GM21381 (cell line): ENCODE measurements at regions not wholly inside any gene's neighbourhood (a gene's known extent, or its start where the extent isn't known, plus 50 kb on each side); places are given as distances from the start of the nearest gene placed in this dataset.
"Not testable (repeated sequence)": the region's sequence is repeated elsewhere in the genome, so short reads cannot be mapped to it uniquely, and the experiment has no call there.

Experiments
- ATAC-seq: cut with Tn5 transposase; IDR thresholded peaks from one replicate; pipeline ENCODE4 v1.9.1; 2021; ENCODE audit warnings: mild to moderate bottlenecking, moderate library complexity; ENCODE audit not compliant: unreplicated experiment

DNA sequence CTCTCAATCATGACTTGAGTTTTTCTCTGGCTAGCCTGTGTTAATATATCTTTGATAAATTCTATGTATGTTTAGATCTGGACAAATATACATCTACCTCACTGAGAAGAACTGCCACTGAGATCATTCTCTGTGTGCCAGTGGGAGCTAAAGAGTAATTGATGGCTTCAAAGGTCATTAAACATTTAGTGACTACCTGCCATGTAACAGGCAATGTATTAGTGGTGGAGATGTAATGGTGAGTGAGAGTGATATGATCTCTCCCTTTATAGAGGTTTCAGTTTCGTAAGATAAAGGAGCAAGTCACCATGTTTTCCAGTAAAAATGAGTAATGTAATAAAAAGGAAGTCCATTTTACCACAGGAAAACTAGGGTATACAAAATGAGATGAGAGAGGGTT, 235.8 kb upstream of the CDH8 start:
- ATAC-seq, result no peak

DNA sequence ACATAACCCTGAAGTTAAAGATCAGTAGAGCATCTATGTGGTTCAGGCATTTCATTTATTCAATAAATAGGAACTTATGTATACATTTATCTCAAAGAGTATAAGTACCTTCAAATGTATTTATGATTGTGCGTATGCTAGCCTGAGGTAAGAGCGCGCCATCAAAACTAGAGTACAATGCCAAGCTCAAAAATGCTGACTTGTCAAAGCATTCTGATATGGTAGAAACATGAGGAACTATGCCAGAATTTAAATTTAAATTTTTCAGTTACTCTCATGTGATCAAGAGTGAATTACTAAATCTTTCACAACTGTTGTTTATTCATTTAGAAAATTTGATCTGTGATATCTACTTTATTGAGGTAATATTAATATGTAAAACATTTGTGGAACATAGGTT, 225.5 kb upstream of the CDH8 start:
- no peak for ATAC-seq

DNA sequence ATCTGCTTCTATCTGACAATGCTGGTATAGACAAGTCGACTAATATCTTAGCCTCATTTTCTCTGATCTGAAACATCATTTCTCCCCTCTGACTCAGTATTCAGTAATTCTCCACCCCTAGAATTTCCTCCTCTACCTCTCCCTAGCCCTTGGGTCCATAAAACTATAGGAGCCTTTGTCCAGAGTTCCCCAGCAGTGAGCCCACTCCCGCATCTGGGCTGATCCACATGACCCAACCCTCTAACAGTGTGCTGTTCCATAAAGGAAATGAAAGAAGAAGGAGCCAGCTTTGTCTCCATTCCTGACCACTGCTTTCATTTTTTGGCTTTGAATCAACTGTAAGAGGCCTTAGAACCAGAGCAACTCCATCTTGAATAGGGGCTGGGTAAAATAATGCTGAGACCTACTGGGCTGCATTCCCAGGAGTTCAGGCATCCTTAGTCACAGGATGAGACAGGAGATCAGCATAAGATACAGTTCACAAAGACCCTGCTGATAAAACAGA, 222.7 kb upstream of the CDH8 start:
- ATAC-seq, result not testable (repeated sequence)

DNA sequence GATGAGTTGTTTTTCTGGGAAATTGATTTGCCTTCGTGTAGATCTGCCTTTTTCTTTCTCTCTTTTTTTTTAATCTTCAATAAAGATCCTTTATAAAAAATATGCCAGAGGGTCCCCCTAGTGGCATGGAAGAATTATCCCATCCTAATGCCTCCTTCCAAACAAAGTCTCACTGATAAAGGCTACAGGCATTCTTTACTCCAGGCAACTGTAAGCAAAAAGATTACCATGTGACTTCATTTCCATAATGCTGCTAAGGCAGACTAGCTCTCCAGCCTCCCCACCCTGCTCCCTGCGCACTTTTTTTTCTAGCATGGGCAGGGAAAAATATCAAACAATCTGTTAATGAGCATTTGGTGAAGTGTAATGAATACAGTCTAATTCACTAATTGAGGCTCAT, 220.2 kb upstream of the CDH8 start:
- ATAC-seq, result no peak

DNA sequence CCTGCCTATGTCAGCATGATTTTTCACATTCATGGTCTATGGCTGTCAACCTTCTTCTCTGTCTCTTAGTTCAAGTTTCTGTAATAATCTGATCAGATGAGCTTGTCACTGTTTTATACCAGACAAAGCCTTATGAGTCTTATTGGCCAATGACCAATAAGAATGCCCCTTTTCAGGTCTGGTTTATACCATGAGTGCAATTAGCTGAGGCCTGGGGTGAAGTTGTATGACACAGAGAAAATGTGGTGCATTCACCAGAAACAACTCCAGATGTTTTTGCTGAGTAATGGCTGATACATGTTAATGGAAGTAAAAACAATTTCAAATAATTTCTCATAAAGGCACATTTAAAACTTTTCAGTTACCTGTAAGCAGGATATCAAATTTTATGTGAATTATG, 218.6 kb upstream of the CDH8 start:
- ATAC-seq, result no peak

DNA sequence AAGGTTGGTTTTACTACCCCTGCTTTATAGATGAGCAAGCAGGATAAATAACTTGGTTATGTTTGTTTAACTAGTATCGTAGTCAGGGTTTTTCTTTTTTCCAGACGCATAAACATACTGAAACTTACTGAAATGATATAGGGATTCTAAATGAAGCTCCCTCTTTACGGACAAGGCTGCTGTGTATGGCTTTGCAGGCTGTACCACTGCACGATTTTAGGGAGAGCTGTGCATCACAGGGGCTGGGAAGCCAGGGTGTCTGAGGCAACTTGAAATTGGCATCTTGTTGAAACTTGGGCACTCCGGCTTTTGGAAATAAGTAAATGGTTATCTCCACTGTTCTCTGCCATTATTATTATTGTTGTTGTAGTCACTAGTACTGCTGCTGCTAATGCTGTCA, 218.1 kb upstream of the CDH8 start:
- ATAC-seq, result no peak

DNA sequence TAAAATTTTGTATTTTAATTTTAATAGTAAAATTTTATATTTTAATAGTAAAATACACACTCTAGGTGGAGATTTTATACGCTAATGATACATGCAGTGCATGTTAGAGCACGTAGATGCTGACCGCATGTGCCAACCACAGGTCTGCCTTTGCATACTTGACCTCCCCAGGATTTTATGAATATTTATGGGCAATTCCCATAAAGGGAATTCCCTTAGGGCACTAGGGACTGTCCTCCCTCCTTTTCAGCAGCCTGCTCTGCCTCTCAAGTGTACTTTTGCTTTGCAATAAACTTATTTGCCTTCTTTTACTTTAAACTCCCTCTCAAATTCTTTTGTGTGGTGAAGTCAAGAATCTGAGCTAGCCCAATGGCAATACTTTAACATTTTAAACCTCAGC, 217.7 kb upstream of the CDH8 start:
- ATAC-seq, result no peak

DNA sequence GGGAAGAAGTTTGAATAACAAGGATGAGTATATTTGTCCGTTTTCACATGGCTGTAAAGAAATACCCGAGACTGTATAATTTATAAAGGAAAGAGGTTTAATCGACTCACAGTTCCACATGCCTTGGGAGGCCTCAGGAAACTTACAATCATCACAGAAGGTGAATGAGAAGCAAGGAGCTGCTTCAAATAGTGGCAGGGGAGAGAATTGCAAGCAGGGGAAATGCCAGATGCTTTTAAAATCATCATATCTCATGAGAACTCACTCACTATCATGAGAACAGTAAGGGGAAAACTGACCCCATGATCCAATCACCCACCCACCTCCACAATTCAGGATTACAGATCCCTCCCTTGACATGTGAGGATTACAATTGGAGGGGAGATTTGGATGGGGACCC, 212.8 kb upstream of the CDH8 start:
- ATAC-seq, result no peak

DNA sequence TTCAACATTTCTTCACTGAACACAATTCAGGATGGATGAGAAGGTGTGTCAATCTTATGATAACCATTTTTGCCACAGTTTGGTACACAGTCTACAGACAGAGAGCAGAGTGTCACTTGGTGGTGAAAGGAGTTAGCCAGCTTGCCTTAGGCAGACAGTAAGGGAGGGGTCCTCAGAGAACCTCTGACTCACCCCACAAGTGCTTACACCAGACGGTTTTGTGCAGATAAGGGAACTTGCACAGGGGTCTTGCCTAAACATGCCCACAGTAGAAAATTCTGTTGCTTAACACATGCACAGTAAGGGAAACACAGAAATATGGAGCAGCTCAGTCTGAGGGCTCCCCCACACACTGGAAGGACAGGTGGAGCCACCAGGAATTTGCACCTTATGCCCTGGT, 204.5 kb upstream of the CDH8 start:
- no peak for ATAC-seq

DNA sequence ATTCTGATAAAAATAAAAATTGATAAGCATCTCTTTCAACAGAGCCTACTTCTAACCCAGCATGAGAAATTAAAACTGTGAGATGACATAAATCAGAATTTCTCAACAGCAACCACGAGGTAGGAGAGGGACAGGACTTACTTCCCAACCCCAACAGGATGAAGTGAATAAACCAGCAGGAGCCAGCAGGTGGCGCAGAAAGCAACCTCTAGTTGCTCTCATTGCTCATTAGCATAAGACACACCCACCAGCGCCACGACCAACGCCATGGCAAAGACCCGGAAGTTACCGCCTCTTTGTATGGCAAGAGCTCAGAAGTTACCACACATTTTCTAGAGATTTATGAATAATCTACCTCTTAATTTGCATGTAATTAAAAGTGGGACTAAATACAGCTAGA, 189.4 kb upstream of the CDH8 start:
- peak; percentile 79 for ATAC-seq

DNA sequence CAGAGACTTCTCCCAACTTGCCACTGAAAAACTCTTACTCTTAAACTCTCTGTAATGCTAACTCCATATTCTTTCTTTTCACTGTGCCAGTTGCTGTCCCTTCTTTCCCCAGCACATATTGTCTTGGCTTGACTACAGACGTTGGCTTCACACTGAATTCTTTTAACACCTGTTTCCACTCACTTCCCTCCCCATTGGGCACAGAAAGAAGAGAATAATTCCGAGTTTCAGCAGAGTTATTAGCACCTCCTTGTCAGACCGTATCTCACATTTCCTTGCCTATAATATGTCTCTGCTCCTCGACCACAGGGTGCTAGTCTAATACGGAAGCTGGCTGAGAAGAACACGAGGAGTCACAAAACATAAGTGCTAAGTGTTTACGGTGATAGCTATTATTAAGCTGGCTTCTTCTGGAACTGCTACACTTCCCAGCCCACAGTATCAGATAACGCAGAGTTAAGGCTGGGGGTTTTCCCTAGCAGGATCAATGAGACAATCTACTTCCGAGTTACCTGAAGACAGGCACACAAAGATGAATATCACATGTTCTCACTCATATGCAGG, 188.5 kb upstream of the CDH8 start:
- ATAC-seq, result no peak

DNA sequence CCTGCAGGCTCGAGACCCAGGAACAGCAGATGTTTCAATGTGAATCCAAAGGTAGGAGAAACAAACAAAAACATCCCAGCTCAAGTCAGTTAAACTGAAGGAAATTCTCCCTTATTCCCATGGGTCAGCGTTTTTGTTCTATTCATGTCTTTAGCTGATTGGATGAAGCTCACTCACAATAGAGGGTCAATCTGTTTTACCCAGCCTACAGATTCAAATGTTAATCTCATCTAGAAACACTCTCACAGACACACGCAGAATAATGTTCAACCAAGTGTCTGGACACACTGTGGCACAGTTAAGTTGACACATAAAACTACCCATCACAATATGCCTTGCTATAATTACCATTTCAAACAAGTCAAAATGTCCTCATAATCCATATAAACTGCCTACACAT, 180.6 kb upstream of the CDH8 start:
- no peak for ATAC-seq

DNA sequence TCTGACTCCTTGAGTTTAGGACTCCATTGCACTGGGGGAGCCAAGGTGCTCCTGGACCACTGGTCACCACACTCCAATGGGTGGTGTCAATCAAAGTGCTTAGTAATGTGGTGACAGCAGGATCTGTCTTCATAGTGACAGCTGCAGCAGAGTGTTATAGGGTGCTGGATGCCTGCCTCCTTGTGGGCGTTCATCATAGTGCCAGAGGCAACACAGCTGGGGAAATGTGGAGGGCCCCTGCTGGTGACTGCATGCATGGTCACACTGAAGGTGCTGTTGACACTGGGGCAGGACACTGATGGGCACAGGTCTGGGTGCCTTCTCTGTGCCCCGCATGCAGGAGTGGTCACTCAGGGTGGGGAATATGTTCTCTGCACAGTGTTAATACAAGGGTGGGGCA, 177.5 kb upstream of the CDH8 start:
- ATAC-seq, result no peak

DNA sequence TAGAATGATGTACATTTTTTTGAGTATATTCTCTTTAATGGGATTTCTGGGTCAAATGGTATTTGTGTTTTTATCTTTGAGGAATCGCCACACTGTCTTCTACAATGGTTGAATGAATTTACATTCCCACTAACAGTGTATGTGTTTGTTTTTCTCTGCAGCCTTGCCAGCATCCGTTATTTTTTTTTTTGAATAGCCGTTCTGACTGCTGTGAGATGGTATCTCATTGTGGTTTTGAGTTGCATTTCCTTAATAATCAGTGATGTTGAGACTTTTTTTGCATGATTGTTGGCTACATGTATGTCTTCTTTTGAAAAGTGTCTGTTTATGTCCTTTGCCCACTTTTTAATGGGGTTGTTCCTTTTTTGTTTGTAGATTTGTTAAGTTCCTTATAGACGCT, 172.7 kb upstream of the CDH8 start:
- ATAC-seq, result no peak

DNA sequence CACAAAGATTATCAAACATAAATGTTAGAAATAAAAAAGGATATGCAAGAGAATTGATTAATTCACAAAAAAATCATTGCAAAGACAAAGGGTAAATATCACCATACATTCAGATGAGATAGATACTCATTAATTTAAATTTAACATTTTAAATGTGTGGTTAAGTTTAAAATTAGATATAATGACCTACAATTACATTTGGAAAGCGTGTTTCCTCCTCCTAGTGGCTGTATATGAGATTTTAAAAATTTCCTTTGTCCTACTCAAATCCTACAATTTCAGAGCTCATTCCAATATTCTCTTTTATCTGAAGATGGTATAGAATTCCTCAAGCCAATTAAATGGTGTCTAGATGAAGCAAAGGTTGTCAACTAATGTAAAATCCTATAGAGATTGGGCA, 169.2 kb upstream of the CDH8 start:
- no peak for ATAC-seq

DNA sequence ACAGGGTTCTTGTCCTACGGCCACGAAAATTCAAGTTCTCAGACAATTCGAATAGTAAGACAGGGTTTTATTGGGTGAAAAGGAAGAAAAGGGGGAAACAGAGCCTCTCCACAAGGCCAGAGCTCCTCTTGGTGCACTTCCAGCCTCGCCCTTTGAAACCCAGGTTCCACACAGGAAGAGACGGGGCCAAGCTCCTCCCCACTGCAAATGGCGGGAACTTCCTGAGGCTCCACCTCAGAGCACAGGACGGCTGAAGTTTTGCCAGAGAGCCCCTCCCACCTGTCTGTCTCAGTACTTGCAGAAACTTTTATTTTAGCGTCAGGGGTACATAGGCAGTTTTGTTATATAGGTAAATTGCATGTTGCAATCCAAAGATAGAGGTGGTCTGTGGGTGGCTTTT, 165.7 kb upstream of the CDH8 start:
- ATAC-seq, result no peak

DNA sequence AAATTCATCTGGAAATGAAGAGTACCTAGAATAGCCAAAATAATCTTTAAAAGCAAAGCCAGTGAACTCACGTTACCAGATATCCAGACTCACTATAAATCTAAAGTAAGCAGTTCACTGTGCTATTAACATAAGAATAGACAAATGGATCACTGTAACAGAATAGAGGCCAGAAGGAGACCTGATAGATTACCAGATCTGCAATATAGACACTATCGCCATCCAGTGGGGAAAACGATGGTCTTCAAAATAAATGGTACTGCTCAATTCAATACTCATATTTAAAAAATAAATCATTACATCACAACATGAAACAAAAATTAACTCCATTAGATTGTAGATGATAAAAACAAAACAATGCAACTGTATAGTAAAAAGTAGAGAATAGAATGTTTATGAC, 158.6 kb upstream of the CDH8 start:
- no peak for ATAC-seq

DNA sequence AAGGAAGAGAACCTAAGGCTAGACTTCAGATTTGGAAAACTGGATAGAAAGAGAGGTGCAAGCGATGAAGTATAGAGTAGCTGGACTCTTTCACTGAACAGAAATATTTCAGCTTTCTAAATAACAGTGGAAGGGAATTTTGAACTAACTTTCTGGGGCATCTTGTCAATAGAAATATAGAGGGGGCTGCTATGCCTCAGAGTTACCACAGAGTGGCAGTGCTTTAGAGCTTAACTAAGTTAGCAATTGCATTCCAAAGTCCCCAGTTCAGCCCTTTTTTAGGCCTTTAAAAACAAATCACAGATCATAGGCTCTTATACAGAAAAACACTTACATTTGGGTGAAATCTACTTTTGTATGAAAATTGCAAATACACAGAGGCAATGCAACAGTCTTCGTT, 154.2 kb upstream of the CDH8 start:
- ATAC-seq, result no peak

DNA sequence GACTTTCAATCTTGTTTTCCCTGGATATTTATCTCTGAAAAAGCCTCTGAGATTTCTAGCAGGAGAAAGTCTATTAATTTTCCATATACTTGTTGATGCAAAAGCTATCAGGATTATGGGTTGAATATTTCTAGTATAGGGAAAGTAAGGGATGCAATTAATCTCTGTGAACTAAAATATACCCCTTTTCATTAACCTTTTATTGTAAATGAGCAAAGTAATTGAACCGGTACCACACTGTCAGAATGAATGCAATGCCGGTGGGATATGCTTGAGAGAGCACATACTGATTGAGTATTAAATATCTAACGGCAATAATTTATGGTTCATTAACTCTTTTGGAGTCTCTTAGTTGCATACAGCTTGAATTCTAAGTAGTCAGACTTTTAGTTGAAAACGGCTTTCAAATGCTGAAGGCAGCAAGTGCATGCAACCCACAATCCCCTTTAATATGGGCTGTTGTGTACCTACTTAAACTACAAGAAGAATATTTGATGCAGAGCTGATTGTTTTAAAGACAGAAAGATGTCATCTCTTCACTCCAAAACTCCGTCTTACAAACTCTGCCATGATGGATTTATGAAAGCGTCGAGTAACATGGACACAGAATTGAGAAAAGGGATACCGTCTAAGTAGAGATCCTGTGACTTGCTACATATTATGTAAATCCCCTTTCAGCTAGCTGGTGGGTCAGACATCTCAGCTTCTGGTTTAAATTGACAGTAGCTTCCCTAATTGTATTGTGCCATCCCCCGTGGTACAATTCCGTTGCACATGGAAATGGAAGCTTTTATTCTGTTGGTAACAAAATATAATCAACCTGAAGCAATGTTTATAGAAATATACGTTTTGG, 141.3 kb upstream of the CDH8 start:
- no peak for ATAC-seq

DNA sequence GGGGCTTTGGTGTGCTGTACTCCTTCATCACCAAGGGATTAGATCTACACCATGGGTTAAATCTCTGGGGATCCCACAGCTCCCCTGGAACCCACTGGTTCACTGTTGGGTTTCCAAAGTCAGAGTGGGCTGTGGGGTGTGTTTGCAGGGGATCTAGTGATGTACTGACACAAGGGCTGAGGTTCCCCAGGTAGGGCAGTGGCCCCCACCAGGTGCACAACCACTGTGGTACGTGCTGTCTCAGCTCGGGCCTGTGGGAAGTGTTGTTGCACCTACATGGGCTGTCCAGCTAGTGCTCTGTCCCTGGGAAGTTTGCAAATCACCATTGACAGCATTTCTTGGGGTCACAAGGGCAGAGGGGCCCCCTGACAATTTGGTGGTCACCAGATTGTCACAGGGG, 134.4 kb upstream of the CDH8 start:
- no peak for ATAC-seq

DNA sequence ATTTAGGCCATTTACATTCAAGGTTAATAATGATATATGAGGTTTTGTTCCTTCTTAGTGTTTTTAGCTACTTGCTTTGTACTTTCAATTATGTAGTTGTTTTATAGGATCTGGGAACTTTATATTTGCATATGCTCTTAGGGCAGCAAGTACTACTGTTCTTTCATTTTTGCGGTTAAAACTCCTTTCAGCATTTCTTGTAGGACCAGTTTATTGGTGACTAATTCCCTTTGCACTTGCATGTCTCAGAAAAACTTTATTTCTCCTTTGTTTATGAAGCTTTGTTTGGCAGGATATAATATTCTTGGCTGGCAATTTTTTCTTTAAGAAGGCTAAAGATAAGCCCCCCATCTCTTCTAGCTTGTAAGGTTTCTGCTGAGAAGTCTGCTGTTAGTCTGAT, 131.3 kb upstream of the CDH8 start:
- no peak for ATAC-seq

DNA sequence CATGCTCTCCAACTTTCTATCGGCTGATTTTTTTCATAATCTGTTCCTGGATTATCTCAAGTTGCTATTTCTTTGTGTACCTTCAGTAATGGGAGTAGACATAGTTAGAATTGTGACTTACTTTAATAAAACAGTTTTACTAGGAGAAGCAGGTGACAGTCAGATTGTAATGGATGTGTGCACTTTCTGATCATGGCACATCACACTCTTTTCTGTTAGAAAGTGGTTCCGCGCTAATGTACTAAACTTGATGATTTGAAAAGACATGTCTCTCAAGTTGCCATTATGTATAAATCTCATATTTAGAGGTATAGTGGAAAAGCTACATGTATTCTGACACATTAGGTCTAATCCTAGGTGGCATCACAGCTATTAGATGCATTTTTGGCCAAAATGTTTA, 121.3 kb upstream of the CDH8 start:
- no peak for ATAC-seq

DNA sequence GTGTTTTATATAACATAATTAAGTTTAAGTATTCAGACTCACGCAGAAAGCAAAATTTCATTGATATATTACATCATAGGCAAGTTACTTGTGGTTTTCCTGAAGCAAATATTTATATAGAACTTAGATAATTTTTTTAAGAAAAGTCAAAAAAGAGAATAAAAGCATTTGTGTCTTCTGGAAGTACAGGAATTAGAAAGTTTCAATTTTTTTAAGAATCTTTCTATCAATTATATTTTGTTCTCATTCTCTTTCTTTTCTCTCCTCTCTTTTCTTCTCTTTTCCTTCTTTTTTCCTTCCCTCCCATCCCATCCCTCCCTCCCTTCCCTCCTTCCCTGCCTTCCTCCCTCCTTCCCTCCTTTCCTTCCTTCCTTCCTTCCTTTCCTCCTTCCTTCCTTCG, 120.7 kb upstream of the CDH8 start:
- ATAC-seq, result no peak
